ENCODE measurements at regions not wholly inside any gene's neighbourhood (a gene's known extent, or its start where the extent isn't known, plus 50 kb on each side); places are given as distances from the start of the nearest gene placed in this dataset.

- Histone ChIP-seq H3K9ac (ENCODE audit: insufficient read depth in 1 of 2, low read length in 2 of 2) (no peak overlapping the region), H3K36me3 (ENCODE audit: control insufficient read depth in 4 of 4, insufficient read depth in 4 of 4, low read length in 4 of 4) (no peaks in the 10 kb centered on the region), H3K27ac (ENCODE audit: low read depth in 1 of 2, low read length in 1 of 2) (no peak overlapping the region), H3K4me1 (ENCODE audit: control insufficient read depth in 5 of 5, insufficient read depth in 5 of 5, low read length in 5 of 5) (no peaks in the 10 kb centered on the region), H3K4me3 (no peak overlapping the region), H3K27me3 (ENCODE audit: control insufficient read depth in 3 of 3, insufficient read depth in 3 of 3, low read length in 2 of 3) (peaks cover 3 to 12% (median 11%) of the 10 kb centered on the region in 3 donors), H3K9me3 (ENCODE audit: control insufficient read depth in 4 of 4, insufficient read depth in 3 of 4, low read length in 3 of 4) (no peaks in the 10 kb centered on the region)
- DNase-seq, result no peak
- no peak for ATAC-seq (ENCODE audit: insufficient read depth, low FRiP score)
- WGBS, 2 donors, result 92 to 95% methylated on average over 10 of the region's 10 CpGs
- no peak for TF ChIP-seq CTCF (IDR thresholded peaks at IDR 0.05; ENCODE audit: control extremely low read depth, extremely low read depth)
Measured at GRCh38 chr13:111646456-111646855, 326.0 kb downstream of the TEX29 start.

GRCh38 chr13:111648885-111649284 lies 328.4 kb downstream of the TEX29 start:
- H3K27me3 ChIP-seq (ENCODE audit: control insufficient read depth in 3 of 3, insufficient read depth in 3 of 3, low read length in 2 of 3), result peaks cover 3 to 26% (median 16%) of the 10 kb centered on the region in 3 donors
- WGBS, 2 donors, result 93% methylated on average over 4 of the region's 4 CpGs
- no peaks in the 10 kb centered on the region for H3K4me1 ChIP-seq (ENCODE audit: control insufficient read depth in 5 of 5, insufficient read depth in 5 of 5, low read length in 5 of 5)
- H3K9me3 ChIP-seq (ENCODE audit: control insufficient read depth in 4 of 4, insufficient read depth in 3 of 4, low read length in 3 of 4), result no peaks in the 10 kb centered on the region
- H3K36me3 ChIP-seq (ENCODE audit: control insufficient read depth in 4 of 4, insufficient read depth in 4 of 4, low read length in 4 of 4), result no peaks in the 10 kb centered on the region
- no peak overlapping the region for H3K4me3 ChIP-seq
- no peak for ATAC-seq (ENCODE audit: insufficient read depth, low FRiP score)
- no peak for DNase-seq
- H3K9ac ChIP-seq (ENCODE audit: insufficient read depth in 1 of 2, low read length in 2 of 2), result no peak overlapping the region
- no peak for TF ChIP-seq CTCF (IDR thresholded peaks at IDR 0.05; ENCODE audit: control extremely low read depth, extremely low read depth)
- no peak overlapping the region for H3K27ac ChIP-seq (ENCODE audit: low read depth in 1 of 2, low read length in 1 of 2)

GRCh38 chr13:111650626-111651025 lies 330.2 kb downstream of the TEX29 start:
- H3K9ac ChIP-seq (ENCODE audit: insufficient read depth in 1 of 2, low read length in 2 of 2), result no peak overlapping the region
- ATAC-seq (ENCODE audit: insufficient read depth, low FRiP score), result no peak
- no peak overlapping the region for H3K4me3 ChIP-seq
- no peak for TF ChIP-seq CTCF (IDR thresholded peaks at IDR 0.05; ENCODE audit: control extremely low read depth, extremely low read depth)
- peaks cover 0 to 2% (median 0%) of the 10 kb centered on the region in 4 donors for H3K9me3 ChIP-seq (ENCODE audit: control insufficient read depth in 4 of 4, insufficient read depth in 3 of 4, low read length in 3 of 4)
- no peaks in the 10 kb centered on the region for H3K4me1 ChIP-seq (ENCODE audit: control insufficient read depth in 5 of 5, insufficient read depth in 5 of 5, low read length in 5 of 5)
- peaks cover 3 to 28% (median 21%) of the 10 kb centered on the region in 3 donors for H3K27me3 ChIP-seq (ENCODE audit: control insufficient read depth in 3 of 3, insufficient read depth in 3 of 3, low read length in 2 of 3)
- H3K27ac ChIP-seq (ENCODE audit: low read depth in 1 of 2, low read length in 1 of 2), result no peak overlapping the region
- H3K36me3 ChIP-seq (ENCODE audit: control insufficient read depth in 4 of 4, insufficient read depth in 4 of 4, low read length in 4 of 4), result no peaks in the 10 kb centered on the region
- DNase-seq, result no peak
- 62 to 67% methylated on average over 4 of the region's 4 CpGs for WGBS, 2 donors

GRCh38 chr13:111652676-111653075 lies 332.2 kb downstream of the TEX29 start:
- Histone ChIP-seq H3K36me3 (ENCODE audit: control insufficient read depth in 4 of 4, insufficient read depth in 4 of 4, low read length in 4 of 4) (no peaks in the 10 kb centered on the region), H3K27ac (ENCODE audit: low read depth in 1 of 2, low read length in 1 of 2) (no peak overlapping the region), H3K9ac (ENCODE audit: insufficient read depth in 1 of 2, low read length in 2 of 2) (no peak overlapping the region), H3K27me3 (ENCODE audit: control insufficient read depth in 3 of 3, insufficient read depth in 3 of 3, low read length in 2 of 3) (peaks cover 3 to 24% (median 21%) of the 10 kb centered on the region in 3 donors), H3K4me3 (no peak overlapping the region), H3K4me1 (ENCODE audit: control insufficient read depth in 5 of 5, insufficient read depth in 5 of 5, low read length in 5 of 5) (peaks cover 0 to under 1% (median 0%) of the 10 kb centered on the region in 5 donors), H3K9me3 (ENCODE audit: control insufficient read depth in 4 of 4, insufficient read depth in 3 of 4, low read length in 3 of 4) (peaks cover 0 to 2% (median 0%) of the 10 kb centered on the region in 4 donors)
- DNase-seq (no peak), ATAC-seq (ENCODE audit: insufficient read depth, low FRiP score) (no peak)
- 86 to 89% methylated on average over 6 of the region's 6 CpGs for WGBS, 2 donors
- TF ChIP-seq CTCF (IDR thresholded peaks at IDR 0.05; ENCODE audit: control extremely low read depth, extremely low read depth), result no peak
